B cell (primary cell): ENCODE measurements at regions not wholly inside any gene's neighbourhood (a gene's known extent, or its start where the extent isn't known, plus 50 kb on each side); places are given as distances from the start of the nearest gene placed in this dataset.

ENCODE experiments used
- EZH2 ChIP-seq: IDR thresholded peaks from 2 replicates; pipeline ENCODE4 v1.6.1; 2012; ENCODE audit warnings: borderline replicate concordance, low read depth, mild to moderate bottlenecking, moderate library complexity, low read length; ENCODE audit not compliant: insufficient read depth, poor library complexity, severe bottlenecking
- TF ChIP-seq, protein P1 (sequence below): fragments of 200-600 bp; IDR thresholded peaks from one replicate; pipeline ENCODE4 v1.8.0; 2022; ENCODE audit warnings: antibody characterized with exemption, mild to moderate bottlenecking

DNA sequence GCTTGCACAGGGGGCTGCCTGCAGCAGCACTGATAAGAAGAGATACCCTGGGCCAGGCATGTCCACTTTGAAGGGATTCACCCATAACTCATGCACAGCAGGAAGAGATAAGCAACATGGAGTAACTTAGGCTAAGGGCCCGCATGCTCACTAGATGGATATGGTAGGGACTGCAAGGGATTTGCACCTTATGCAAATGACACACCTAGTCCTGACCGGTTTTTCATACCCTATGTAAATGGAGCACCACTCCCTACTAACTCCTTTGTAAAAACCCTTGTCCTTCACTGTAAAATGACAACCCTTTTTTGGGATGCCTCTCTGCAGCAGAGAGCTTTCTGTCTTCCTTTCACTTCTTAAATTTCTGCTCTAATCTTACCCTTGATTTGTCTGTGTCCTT, 658.9 kb upstream of the CCDC179 start:
- TF ChIP-seq, protein P1, sequence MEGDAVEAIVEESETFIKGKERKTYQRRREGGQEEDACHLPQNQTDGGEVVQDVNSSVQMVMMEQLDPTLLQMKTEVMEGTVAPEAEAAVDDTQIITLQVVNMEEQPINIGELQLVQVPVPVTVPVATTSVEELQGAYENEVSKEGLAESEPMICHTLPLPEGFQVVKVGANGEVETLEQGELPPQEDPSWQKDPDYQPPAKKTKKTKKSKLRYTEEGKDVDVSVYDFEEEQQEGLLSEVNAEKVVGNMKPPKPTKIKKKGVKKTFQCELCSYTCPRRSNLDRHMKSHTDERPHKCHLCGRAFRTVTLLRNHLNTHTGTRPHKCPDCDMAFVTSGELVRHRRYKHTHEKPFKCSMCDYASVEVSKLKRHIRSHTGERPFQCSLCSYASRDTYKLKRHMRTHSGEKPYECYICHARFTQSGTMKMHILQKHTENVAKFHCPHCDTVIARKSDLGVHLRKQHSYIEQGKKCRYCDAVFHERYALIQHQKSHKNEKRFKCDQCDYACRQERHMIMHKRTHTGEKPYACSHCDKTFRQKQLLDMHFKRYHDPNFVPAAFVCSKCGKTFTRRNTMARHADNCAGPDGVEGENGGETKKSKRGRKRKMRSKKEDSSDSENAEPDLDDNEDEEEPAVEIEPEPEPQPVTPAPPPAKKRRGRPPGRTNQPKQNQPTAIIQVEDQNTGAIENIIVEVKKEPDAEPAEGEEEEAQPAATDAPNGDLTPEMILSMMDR, result no peak
- TF ChIP-seq EZH2, result no peak
